ENCODE measurements at regions not wholly inside any gene's neighbourhood (a gene's known extent, or its start where the extent isn't known, plus 50 kb on each side); places are given as distances from the start of the nearest gene placed in this dataset.

DNA sequence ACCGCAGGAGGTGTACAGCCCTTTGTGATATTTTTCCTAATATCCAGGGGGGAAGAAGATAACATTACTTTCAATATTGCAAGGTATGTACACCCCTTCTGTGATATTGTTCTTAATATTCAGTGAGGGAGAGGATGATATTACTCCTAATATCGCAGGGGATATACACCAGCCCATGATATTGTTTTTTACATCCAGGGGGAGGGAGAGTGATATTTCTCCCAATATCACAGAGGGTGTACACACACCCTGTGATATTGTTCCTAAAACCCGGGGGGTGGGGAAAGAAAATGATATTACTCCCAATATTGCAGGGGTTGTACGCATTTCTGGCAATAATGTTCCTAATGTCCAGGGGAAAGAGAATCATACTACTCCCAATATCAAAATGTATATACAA, 58.0 kb upstream of the SLC25A48 start:
- TF ChIP-seq, protein P1, sequence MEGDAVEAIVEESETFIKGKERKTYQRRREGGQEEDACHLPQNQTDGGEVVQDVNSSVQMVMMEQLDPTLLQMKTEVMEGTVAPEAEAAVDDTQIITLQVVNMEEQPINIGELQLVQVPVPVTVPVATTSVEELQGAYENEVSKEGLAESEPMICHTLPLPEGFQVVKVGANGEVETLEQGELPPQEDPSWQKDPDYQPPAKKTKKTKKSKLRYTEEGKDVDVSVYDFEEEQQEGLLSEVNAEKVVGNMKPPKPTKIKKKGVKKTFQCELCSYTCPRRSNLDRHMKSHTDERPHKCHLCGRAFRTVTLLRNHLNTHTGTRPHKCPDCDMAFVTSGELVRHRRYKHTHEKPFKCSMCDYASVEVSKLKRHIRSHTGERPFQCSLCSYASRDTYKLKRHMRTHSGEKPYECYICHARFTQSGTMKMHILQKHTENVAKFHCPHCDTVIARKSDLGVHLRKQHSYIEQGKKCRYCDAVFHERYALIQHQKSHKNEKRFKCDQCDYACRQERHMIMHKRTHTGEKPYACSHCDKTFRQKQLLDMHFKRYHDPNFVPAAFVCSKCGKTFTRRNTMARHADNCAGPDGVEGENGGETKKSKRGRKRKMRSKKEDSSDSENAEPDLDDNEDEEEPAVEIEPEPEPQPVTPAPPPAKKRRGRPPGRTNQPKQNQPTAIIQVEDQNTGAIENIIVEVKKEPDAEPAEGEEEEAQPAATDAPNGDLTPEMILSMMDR (IDR thresholded peaks at IDR 0.05; ENCODE audit: low read depth, low read length), result no peak
- no peak overlapping the region for H3K4me3 ChIP-seq (ENCODE audit: low read depth, low read length)
- no peak for DNase-seq (ENCODE audit: low read depth, low spot score)
- in situ Hi-C loops (cut with HindIII; ENCODE audit: low sequenced_read_pairs), result no loop called here

DNA sequence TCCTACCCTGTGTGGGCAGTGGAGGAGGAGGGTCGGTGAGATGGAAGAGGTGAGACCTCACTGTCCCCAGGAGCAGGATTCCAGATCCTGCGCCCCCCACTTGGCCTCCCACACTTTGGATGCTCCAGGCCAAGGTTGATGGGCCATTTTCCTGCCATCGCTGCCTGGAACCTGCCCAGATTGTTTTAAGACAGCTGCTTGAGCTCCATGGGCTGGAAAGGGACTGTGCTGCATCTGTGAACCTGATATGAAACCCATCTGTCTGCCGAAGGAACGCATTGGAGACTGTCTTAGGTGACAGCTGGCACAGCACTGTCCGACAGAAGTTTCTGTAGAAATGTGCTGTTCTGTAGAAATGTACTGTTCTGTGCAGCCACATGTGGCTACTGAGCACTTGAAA, 72.7 kb upstream of the SLC25A48 start:
- TF ChIP-seq, protein P1 (IDR thresholded peaks at IDR 0.05; ENCODE audit: low read depth, low read length), result no peak
- H3K4me3 ChIP-seq (ENCODE audit: low read depth, low read length), result no peak overlapping the region
- in situ Hi-C loops (cut with HindIII; ENCODE audit: low sequenced_read_pairs), result no loop called here
- DNase-seq (ENCODE audit: low read depth, low spot score), result no peak

DNA sequence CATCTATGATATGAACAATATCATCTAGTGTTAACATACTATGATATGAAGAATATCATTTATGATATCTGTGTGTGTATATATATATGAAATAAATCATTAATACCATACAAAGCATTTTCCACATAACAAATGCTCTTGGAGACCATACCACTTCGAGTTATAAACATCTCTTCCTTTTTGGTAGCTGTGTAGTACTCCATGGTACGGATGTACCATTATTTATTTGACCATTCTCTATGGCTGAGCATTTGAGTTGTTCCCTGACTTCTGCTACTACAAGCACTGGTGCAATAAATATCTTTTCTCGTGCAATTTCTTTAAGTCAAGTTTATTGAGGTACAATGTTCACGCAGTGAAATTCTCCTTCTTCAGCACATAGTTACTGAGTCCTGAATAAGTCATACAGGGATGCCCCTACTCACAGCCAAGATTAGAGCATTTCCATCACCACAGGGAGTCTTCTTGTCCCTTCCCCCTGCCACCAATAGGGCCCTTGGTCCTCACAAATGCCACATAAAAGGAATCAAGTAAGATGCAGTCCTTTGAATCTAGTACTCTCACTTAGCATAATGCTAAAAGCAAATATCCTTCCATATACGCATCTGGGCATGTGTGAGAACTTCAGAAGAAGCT, 75.2 kb upstream of the SLC25A48 start:
- DNase-seq (ENCODE audit: low read depth, low spot score), result no peak
- in situ Hi-C loops (cut with HindIII; ENCODE audit: low sequenced_read_pairs), result no loop called here
- H3K4me3 ChIP-seq (ENCODE audit: low read depth, low read length), result no peak overlapping the region
- TF ChIP-seq, protein P1 (IDR thresholded peaks at IDR 0.05; ENCODE audit: low read depth, low read length), result no peak

DNA sequence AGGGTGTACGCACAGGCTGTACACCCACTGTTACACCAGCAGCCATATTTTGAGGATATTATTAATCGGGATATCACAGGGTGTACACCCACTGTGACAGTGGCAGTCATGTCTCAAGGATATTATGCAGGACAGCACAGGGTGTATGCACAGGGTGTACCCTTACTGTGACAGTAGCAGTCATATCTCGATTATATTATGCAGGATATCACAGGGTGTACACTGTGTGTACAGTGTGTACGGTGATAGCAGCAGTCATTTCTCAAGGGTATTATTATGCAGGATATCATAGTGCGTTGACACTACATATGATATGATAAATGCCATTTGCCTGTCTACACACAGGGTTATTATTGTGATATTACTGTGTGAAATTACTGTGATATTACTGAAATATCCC, 80.5 kb upstream of the SLC25A48 start:
- TF ChIP-seq, protein P1 (IDR thresholded peaks at IDR 0.05; ENCODE audit: low read depth, low read length), result no peak
- DNase-seq (ENCODE audit: low read depth, low spot score), result no peak
- H3K4me3 ChIP-seq (ENCODE audit: low read depth, low read length), result no peak overlapping the region
- in situ Hi-C loops (cut with HindIII; ENCODE audit: low sequenced_read_pairs), result no loop called here

GRCh38 chr5:135750506-135750905, 84.0 kb upstream of the SLC25A48 start:
- no peak overlapping the region for H3K4me3 ChIP-seq (ENCODE audit: low read depth, low read length)
- no peak for DNase-seq (ENCODE audit: low read depth, low spot score)
- TF ChIP-seq, protein P1 (IDR thresholded peaks at IDR 0.05; ENCODE audit: low read depth, low read length), result no peak
- in situ Hi-C loops (cut with HindIII; ENCODE audit: low sequenced_read_pairs), result no loop called here

DNA sequence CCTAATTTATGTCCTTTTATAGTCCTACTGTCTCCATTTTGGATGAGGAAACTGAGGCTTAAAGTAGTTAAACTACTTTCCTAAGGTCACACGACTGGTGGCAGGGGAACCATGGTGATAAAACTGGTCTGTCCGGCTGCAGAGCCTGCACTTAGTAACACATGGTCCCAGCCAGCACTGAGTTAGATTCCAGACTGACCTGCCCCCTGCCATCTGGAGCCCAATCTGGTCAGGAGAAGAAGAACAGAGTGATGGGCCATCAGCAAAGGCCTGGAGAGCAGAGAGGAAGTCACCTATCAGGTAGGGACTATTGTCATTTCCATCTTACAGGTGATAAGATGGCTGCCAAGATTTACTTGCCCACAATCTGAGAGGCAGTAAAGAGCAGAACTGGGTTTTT, 86.6 kb upstream of the SLC25A48 start:
- DNase-seq (ENCODE audit: low read depth, low spot score), result no peak

More for the DNA sequence above, 86.6 kb upstream of the SLC25A48 start:
- TF ChIP-seq, protein P1 (IDR thresholded peaks at IDR 0.05; ENCODE audit: low read depth, low read length), result no peak
- H3K4me3 ChIP-seq (ENCODE audit: low read depth, low read length), result no peak overlapping the region
- in situ Hi-C loops (cut with HindIII; ENCODE audit: low sequenced_read_pairs), result no loop called here
